Kidney (tissue), 13 donors: ENCODE measurements at regions not wholly inside any gene's neighbourhood (a gene's known extent, or its start where the extent isn't known, plus 50 kb on each side); places are given as distances from the start of the nearest gene placed in this dataset.

ENCODE experiments used
- DNase-seq, 5 donors: peaks; one replicate each; pipeline ENCODE4 v3.0.0-alpha.2; 2013 to 2020
- FAIRE-seq: peaks from 2 replicates; lab custom pipeline; 2012; peaks lifted over from hg19 to GRCh38; lab: Jason Lieb, UNC
- H3K27ac ChIP-seq, 2 donors: one replicate each; pipeline ENCODE4 v1.7.0; 2013; ENCODE audit warnings: low read depth in 2 of 2, low read length in 2 of 2, inconsistent platforms in 1 of 2
- H3K27me3 ChIP-seq: one replicate; pipeline ENCODE4 v1.7.1; 2013; ENCODE audit warnings: low read length, inconsistent platforms; ENCODE audit not compliant: control insufficient read depth, insufficient read depth
- H3K36me3 ChIP-seq, 3 donors: one replicate each; pipeline versions ENCODE4 v1.7.0 to v1.7.1; 2013; ENCODE audit warnings: low read length in 3 of 3, control low read depth in 1 of 3, inconsistent platforms in 1 of 3; ENCODE audit not compliant: insufficient read depth in 3 of 3, control insufficient read depth in 2 of 3
- H3K4me1 ChIP-seq, 3 donors: one replicate each; pipeline versions ENCODE4 v1.7.0 to v1.7.1; 2013; ENCODE audit warnings: low read length in 3 of 3, inconsistent platforms in 1 of 3, low read depth in 1 of 3; ENCODE audit not compliant: control insufficient read depth in 2 of 3, insufficient read depth in 2 of 3
- H3K4me3 ChIP-seq, 3 donors: one replicate each; pipeline versions ENCODE4 v1.7.0 to v1.8.1; 2013; ENCODE audit warnings: low read length in 3 of 3, control low read depth in 1 of 3, inconsistent platforms in 1 of 3
- H3K9ac ChIP-seq, 3 donors: one replicate each; pipeline versions ENCODE4 v1.7.0 to v1.7.1; 2013; ENCODE audit warnings: low read length in 3 of 3, control low read depth in 1 of 3, inconsistent platforms in 1 of 3
- H3K9me3 ChIP-seq, 3 donors: one replicate each; pipeline versions ENCODE4 v1.7.0 to v1.7.1; 2013; ENCODE audit warnings: low read length in 3 of 3, control low read depth in 1 of 3, inconsistent platforms in 1 of 3; ENCODE audit not compliant: control insufficient read depth in 2 of 3, insufficient read depth in 1 of 3
- intact Hi-C: fragments of 100-400 bp; cut with DNase I; formaldehyde crosslinking; loops from one replicate; pipeline ENCODE4 v1.11.1; 2022
- TF ChIP-seq, protein P1 (sequence below): IDR thresholded peaks from 3 replicates; pipeline ENCODE4 v1.5.1; 2012; ENCODE audit warnings: mild to moderate bottlenecking, moderate library complexity, borderline replicate concordance; ENCODE audit not compliant: insufficient read depth; ENCODE audit errors: extremely low read depth
- donor health status: control.
- donor health status: control.
- donor health status: control.
- donor health status: control.
- donor health status: control.
- donor health status: DM: yes; HTN: yes; CAD: no.
- donor health status: Normal renal cell carcinoma (clear cell type).

DNA sequence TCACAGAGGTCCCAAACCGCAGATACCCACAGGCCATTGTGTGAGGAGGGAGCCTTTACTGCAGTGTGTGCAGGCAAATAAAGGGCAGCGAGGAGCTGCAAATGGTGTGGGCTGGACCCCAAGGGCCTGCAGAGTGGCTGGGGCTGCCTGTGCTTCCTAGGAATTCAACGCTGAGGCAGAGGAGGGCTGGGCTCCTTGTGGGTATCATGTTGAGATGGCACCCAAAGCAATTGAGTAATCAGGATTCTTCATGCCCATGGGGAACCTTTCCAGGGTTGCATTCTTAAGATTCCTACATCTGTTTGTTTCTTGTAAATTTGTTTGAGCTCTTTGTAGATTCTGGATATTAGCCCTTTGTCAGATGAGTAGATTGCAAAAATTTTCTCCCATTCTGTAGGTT, 85.4 kb upstream of the LIPC start:
- Histone ChIP-seq H3K27ac (no peak overlapping the region), H3K4me3 (no peak overlapping the region), H3K4me1 (no peaks in the 10 kb centered on the region), H3K36me3 (no peaks in the 10 kb centered on the region), H3K27me3 (no peaks in the 10 kb centered on the region), H3K9ac (no peak overlapping the region), H3K9me3 (no peaks in the 10 kb centered on the region)
- intact Hi-C loops, result no loop called here
- DNase-seq (no peak), FAIRE-seq (no peak)
- TF ChIP-seq, protein P1, sequence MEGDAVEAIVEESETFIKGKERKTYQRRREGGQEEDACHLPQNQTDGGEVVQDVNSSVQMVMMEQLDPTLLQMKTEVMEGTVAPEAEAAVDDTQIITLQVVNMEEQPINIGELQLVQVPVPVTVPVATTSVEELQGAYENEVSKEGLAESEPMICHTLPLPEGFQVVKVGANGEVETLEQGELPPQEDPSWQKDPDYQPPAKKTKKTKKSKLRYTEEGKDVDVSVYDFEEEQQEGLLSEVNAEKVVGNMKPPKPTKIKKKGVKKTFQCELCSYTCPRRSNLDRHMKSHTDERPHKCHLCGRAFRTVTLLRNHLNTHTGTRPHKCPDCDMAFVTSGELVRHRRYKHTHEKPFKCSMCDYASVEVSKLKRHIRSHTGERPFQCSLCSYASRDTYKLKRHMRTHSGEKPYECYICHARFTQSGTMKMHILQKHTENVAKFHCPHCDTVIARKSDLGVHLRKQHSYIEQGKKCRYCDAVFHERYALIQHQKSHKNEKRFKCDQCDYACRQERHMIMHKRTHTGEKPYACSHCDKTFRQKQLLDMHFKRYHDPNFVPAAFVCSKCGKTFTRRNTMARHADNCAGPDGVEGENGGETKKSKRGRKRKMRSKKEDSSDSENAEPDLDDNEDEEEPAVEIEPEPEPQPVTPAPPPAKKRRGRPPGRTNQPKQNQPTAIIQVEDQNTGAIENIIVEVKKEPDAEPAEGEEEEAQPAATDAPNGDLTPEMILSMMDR, result no peak

GRCh38 chr15:58348095-58348812, 83.5 kb upstream of the LIPC start:
- TF ChIP-seq, protein P1, result no peak
- no peak overlapping the region for H3K27ac ChIP-seq
- intact Hi-C loops, result no loop called here
- FAIRE-seq, result no peak
- no peaks in the 10 kb centered on the region for H3K27me3 ChIP-seq
- no peak overlapping the region for H3K4me3 ChIP-seq
- no peaks in the 10 kb centered on the region for H3K36me3 ChIP-seq
- DNase-seq, result no peak
- no peaks in the 10 kb centered on the region for H3K9me3 ChIP-seq
- H3K4me1 ChIP-seq, result no peaks in the 10 kb centered on the region
- H3K9ac ChIP-seq, result no peak overlapping the region

- FAIRE-seq, result no peak
- Histone ChIP-seq H3K4me1 (no peaks in the 10 kb centered on the region), H3K27me3 (no peaks in the 10 kb centered on the region), H3K4me3 (no peak overlapping the region), H3K36me3 (no peaks in the 10 kb centered on the region), H3K9me3 (no peaks in the 10 kb centered on the region), H3K9ac (no peak overlapping the region), H3K27ac (no peak overlapping the region)
- DNase-seq, result no peak
- TF ChIP-seq, protein P1, result no peak
- intact Hi-C loops, result no loop called here
Measured at GRCh38 chr15:58352026-58352929, 79.5 kb upstream of the LIPC start.
